Natural killer cell (primary cell): ENCODE measurements at regions not wholly inside any gene's neighbourhood (a gene's known extent, or its start where the extent isn't known, plus 50 kb on each side); places are given as distances from the start of the nearest gene placed in this dataset.
"Not testable (repeated sequence)": the region's sequence is repeated elsewhere in the genome, so short reads cannot be mapped to it uniquely, and the experiment has no call there.

Experiments used
- ATAC-seq, 3 donors: fragments of 150-1000 bp in 2 of 3; fragments of 200-7000 bp in 1 of 3; cut with Tn5 transposase; 1 replicate in 1 of 3; 2 replicates in 2 of 3; pipeline ENCODE4 v1.10.0; 2021; ENCODE audit warnings: mild to moderate bottlenecking in 2 of 3, moderate library complexity in 2 of 3
- DNase-seq, 2 donors: peaks; one replicate each; pipeline versions ENCODE4 v3.0.0 to v3.0.0-alpha.2; 2013 to 2021; ENCODE audit warnings: mixed read lengths in 1 of 2
- H3K27ac ChIP-seq: one replicate; pipeline ENCODE4 v1.5.1; 2013; ENCODE audit warnings: mild to moderate bottlenecking, low read length
- H3K27me3 ChIP-seq: one replicate; pipeline ENCODE4 v1.6.1; 2013; ENCODE audit warnings: low read length; ENCODE audit not compliant: control insufficient read depth, insufficient read depth
- H3K36me3 ChIP-seq: one replicate; pipeline ENCODE4 v1.6.1; 2013; ENCODE audit warnings: low read length; ENCODE audit not compliant: control insufficient read depth, insufficient read depth
- H3K4me1 ChIP-seq: one replicate; pipeline ENCODE4 v1.6.1; 2013; ENCODE audit warnings: low read length; ENCODE audit not compliant: control insufficient read depth, insufficient read depth
- H3K4me3 ChIP-seq: one replicate; pipeline ENCODE4 v1.5.1; 2013; ENCODE audit warnings: low read length
- H3K9me3 ChIP-seq: one replicate; pipeline ENCODE4 v1.6.1; 2013; ENCODE audit warnings: low read length; ENCODE audit not compliant: control insufficient read depth, insufficient read depth
- H3K27ac Mint-ChIP-seq, 2 donors: one replicate each; pipeline ENCODE4 v1.8.0; 2022; ENCODE audit warnings: mild to moderate bottlenecking in 2 of 2, mixed read lengths in 2 of 2, moderate library complexity in 1 of 2
- H3K27me3 Mint-ChIP-seq, 2 donors: one replicate each; pipeline ENCODE4 v1.8.0; 2022; ENCODE audit warnings: low read depth in 2 of 2, mixed read lengths in 2 of 2
- H3K36me3 Mint-ChIP-seq: one replicate; pipeline ENCODE4 v1.8.0; 2022; ENCODE audit warnings: mixed read lengths
- H3K4me1 Mint-ChIP-seq, 2 donors: one replicate each; pipeline ENCODE4 v1.8.0; 2022; ENCODE audit warnings: mixed read lengths in 2 of 2
- H3K4me3 Mint-ChIP-seq: one replicate; pipeline ENCODE4 v1.8.0; 2022; ENCODE audit warnings: mild to moderate bottlenecking, moderate library complexity, mixed read lengths
- H3K9me3 Mint-ChIP-seq, 2 donors: one replicate each; pipeline ENCODE4 v1.8.0; 2022; ENCODE audit warnings: mixed read lengths in 2 of 2
- WGBS: methylation state at CpG from one replicate; pipeline ENCODE4 v1.1.7; 2013; ENCODE audit warnings: missing lambda C conversion rate; ENCODE audit not compliant: insufficient coverage; 5-methylcytosine and 5-hydroxymethylcytosine counted together
- intact Hi-C: fragments of 100-400 bp; cut with micrococcal nuclease; formaldehyde crosslinking; loops from one replicate; pipeline ENCODE4 v1.14.2; 2022
- TF ChIP-seq, protein P1 (sequence below): fragments of 200-600 bp; IDR thresholded peaks from one replicate; pipeline ENCODE4 v1.8.0; 2022; ENCODE audit warnings: antibody characterized with exemption

DNA sequence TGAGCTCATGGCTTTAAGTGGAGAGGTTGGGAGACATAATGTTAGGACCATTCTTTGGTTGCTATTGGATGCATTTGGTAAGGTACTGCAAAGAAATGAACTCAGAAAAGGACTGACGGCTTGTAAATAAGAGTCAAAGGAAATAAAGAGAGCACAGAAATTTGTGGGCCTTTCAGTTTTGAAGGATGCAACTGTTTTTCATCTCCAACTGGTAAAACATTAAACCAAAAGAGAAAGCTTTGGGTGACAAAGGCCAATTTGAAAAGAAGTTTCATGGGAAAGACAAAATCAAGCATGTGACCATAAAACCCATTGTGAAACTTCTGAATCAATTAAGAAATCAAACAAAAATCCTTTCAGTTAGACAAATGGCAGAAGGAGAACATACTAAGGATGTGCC is 77.8 kb upstream of the SPOPL start:
- Mint-ChIP-seq H3K27ac (no peak overlapping the region), H3K9me3 (peaks cover 9 to 12% of the 10 kb centered on the region in 2 donors), H3K4me3 (no peak overlapping the region), H3K27me3 (no peaks in the 10 kb centered on the region), H3K4me1 (no peaks in the 10 kb centered on the region), H3K36me3 (peaks cover 14% of the 10 kb centered on the region)
- peaks cover 10% of the 10 kb centered on the region for H3K9me3 ChIP-seq
- TF ChIP-seq, protein P1, sequence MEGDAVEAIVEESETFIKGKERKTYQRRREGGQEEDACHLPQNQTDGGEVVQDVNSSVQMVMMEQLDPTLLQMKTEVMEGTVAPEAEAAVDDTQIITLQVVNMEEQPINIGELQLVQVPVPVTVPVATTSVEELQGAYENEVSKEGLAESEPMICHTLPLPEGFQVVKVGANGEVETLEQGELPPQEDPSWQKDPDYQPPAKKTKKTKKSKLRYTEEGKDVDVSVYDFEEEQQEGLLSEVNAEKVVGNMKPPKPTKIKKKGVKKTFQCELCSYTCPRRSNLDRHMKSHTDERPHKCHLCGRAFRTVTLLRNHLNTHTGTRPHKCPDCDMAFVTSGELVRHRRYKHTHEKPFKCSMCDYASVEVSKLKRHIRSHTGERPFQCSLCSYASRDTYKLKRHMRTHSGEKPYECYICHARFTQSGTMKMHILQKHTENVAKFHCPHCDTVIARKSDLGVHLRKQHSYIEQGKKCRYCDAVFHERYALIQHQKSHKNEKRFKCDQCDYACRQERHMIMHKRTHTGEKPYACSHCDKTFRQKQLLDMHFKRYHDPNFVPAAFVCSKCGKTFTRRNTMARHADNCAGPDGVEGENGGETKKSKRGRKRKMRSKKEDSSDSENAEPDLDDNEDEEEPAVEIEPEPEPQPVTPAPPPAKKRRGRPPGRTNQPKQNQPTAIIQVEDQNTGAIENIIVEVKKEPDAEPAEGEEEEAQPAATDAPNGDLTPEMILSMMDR: no peak
- DNase-seq (no peak), ATAC-seq (no peak)
- H3K4me1 ChIP-seq: no peaks in the 10 kb centered on the region
- H3K27me3 ChIP-seq: no peaks in the 10 kb centered on the region
- WGBS: 94% methylated on average over 1 of the region's 1 CpG
- intact Hi-C loops: no loop called here
- H3K36me3 ChIP-seq: no peaks in the 10 kb centered on the region
- H3K27ac ChIP-seq: no peak overlapping the region
- H3K4me3 ChIP-seq: no peak overlapping the region

DNA sequence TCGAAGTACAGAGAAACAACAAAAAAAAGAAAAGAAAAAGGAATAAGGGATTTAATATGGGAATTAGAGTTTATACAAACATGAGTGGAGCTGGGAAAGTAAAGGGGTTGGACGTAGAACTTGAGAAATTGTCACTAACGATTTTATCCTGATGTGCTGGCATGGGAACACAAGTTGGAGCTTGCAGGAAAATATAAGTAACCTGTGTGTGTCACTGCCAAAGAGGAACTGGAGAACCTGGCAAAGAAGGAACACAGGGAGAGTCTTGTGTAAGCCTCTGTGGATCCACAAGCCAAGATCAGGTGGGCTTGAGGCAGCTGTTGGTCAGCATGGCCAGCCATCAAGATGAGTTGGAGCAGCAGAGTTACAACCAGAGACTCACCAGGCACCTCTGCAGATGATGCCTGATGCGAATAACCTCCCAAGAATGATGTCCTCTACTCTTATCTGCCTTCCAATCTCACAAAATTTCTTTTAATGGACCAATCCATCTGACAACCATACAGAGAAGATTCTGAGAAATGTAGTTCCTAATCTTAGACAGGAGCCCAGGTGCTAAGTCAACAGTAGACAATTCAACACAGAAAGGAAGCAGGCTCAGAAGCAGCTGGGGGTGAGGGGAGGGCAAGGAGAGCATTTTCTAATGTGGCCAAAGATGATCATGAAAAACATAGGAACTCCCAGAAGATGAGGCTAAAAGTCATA is 77.0 kb upstream of the SPOPL start:
- peaks cover 13% of the 10 kb centered on the region for H3K9me3 ChIP-seq
- DNase-seq: no peak
- peaks cover 14% of the 10 kb centered on the region for H3K36me3 Mint-ChIP-seq
- H3K27ac Mint-ChIP-seq: no peak overlapping the region
- TF ChIP-seq, protein P1: no peak
- intact Hi-C loops: no loop called here
- no peak overlapping the region for H3K4me3 ChIP-seq
- no peaks in the 10 kb centered on the region for H3K4me1 ChIP-seq
- H3K36me3 ChIP-seq: no peaks in the 10 kb centered on the region
- H3K27me3 ChIP-seq: no peaks in the 10 kb centered on the region
- H3K27me3 Mint-ChIP-seq: no peaks in the 10 kb centered on the region
- H3K9me3 Mint-ChIP-seq: peaks cover 9 to 12% of the 10 kb centered on the region in 2 donors
- no peak for ATAC-seq
- no peak overlapping the region for H3K27ac ChIP-seq
- no peak overlapping the region for H3K4me3 Mint-ChIP-seq
- H3K4me1 Mint-ChIP-seq: no peaks in the 10 kb centered on the region
- WGBS: 87% methylated on average over 4 of the region's 4 CpGs

DNA sequence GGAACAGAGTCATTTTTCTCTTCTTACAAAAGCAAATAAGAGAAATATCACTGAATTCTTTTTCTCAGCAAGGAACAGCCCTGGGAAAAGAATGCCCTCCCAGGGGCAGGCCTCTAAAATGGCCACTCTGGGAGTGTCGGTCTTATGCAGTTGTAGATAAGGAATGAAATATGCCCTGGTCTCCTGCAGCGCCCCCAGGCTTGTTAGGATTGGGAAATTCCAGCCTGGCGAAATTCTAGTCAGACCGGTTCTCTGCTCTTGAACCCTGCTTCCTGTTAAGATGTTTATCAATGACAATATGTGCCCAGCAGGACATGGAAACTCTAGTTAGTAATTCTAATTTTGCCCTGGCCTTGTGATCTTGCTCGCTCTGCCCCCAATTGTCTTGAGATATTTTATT is 75.5 kb upstream of the SPOPL start:
- ATAC-seq, intact Hi-C loops, H3K4me3 ChIP-seq, H3K36me3 ChIP-seq, H3K27me3 ChIP-seq, DNase-seq, H3K4me1 ChIP-seq, H3K27ac ChIP-seq, H3K27ac Mint-ChIP-seq, H3K4me3 Mint-ChIP-seq, H3K27me3 Mint-ChIP-seq, H3K4me1 Mint-ChIP-seq: not testable (repeated sequence)
- Mint-ChIP-seq H3K36me3 (peaks cover 14% of the 10 kb centered on the region), H3K9me3 (peaks cover 9 to 12% of the 10 kb centered on the region in 2 donors)
- 90% methylated on average over 5 of the region's 5 CpGs for WGBS
- peaks cover 13% of the 10 kb centered on the region for H3K9me3 ChIP-seq

DNA sequence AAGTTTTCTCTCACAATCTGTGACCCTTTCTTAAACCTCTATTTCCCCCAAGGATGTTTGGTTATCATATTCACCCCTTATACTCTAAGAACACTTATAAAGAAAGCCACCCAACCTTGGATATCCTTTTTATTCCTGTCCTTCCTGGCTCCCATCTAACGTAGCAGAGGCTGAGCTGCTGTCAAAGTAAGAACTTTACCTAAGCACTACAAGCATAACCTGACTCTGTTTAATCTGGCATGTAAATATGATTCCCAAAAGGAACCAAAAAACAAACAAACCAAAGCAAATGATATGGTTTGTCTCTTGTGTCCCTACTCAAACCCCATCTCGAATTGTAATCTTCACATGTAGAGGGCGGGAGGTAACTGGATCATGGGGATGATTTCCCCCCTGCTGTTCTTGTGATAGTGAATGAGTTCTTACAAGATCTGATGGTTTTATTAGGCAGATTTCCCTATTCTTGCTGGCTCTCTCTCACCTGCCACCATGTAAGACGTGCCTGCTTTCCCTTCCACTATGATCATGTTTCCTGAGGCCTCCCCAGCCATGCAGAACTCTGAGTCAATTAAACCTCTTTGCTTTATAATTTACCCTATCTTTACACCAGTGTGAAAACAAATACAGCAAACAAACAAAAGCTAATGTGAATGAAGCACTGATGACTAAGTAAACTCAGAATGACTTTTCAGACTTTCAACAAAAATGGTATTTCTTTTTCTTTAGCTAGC is 72.7 kb upstream of the SPOPL start:
- Mint-ChIP-seq H3K27me3 (no peaks in the 10 kb centered on the region), H3K4me3 (no peak overlapping the region), H3K9me3 (peaks cover 6% of the 10 kb centered on the region in 2 donors), H3K27ac (no peak overlapping the region), H3K4me1 (no peaks in the 10 kb centered on the region), H3K36me3 (peaks cover 14% of the 10 kb centered on the region)
- TF ChIP-seq, protein P1: no peak
- DNase-seq (no peak), ATAC-seq (no peak)
- Histone ChIP-seq H3K9me3 (peaks cover 13% of the 10 kb centered on the region), H3K36me3 (no peaks in the 10 kb centered on the region), H3K4me3 (no peak overlapping the region), H3K27me3 (no peaks in the 10 kb centered on the region), H3K27ac (no peak overlapping the region), H3K4me1 (no peaks in the 10 kb centered on the region)
- 82% methylated on average over 3 of the region's 4 CpGs for WGBS
- intact Hi-C loops: no loop called here
